ENCODE measurements at regions not wholly inside any gene's neighbourhood (a gene's known extent, or its start where the extent isn't known, plus 50 kb on each side); places are given as distances from the start of the nearest gene placed in this dataset.

DNA sequence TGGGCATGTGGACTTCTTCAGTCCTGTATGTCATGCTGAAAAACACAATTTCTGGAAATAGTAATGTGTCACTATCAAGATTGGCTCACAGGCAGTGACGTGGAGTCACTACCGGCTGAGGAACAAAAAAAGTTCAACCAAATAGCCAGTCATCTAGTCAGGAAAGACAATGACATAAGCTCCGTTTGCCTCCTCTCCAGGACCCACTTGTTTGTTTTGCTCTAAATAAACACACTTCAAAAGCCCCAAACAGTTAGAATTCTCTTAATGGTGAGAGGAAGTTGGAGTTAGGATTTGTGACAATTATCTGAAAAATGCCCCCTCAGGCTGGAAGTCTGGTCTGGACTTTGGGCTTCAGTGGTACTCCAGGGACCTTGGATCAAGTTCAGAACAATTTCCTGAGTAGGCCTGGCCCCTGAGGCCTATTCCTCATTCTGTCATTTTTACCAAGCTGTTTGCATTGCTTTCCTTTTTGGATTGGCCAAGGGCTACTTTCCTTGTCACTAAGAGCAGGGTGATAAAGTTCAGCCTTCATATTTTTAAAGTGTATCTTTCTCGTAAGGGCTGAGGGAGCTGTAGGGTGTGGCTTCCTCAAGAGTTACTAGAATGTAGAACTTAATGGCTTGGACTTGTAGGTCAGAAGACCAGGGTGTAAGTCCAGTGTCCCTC is 98.9 kb downstream of the EOMES start:
- no peak for DNase-seq
- WGBS, 2 donors: 60 to 61% methylated on average over 4 of the region's 4 CpGs
- Histone ChIP-seq H3K27ac (no peak overlapping the region), H3K4me3 (no peak overlapping the region), H3K4me1 (no peaks in the 10 kb centered on the region), H3K27me3 (no peaks in the 10 kb centered on the region), H3K36me3 (ENCODE audit: low read depth, missing control alignments) (no peaks in the 10 kb centered on the region), H3K9me3 (no peaks in the 10 kb centered on the region)
- TF ChIP-seq, protein P1, sequence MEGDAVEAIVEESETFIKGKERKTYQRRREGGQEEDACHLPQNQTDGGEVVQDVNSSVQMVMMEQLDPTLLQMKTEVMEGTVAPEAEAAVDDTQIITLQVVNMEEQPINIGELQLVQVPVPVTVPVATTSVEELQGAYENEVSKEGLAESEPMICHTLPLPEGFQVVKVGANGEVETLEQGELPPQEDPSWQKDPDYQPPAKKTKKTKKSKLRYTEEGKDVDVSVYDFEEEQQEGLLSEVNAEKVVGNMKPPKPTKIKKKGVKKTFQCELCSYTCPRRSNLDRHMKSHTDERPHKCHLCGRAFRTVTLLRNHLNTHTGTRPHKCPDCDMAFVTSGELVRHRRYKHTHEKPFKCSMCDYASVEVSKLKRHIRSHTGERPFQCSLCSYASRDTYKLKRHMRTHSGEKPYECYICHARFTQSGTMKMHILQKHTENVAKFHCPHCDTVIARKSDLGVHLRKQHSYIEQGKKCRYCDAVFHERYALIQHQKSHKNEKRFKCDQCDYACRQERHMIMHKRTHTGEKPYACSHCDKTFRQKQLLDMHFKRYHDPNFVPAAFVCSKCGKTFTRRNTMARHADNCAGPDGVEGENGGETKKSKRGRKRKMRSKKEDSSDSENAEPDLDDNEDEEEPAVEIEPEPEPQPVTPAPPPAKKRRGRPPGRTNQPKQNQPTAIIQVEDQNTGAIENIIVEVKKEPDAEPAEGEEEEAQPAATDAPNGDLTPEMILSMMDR (IDR thresholded peaks at IDR 0.05): no peak
- no peak for TF ChIP-seq POLR2A (IDR thresholded peaks at IDR 0.05)
- intact Hi-C loops (cut with DNase I; ENCODE audit: low total_unique reads): no loop called here

DNA sequence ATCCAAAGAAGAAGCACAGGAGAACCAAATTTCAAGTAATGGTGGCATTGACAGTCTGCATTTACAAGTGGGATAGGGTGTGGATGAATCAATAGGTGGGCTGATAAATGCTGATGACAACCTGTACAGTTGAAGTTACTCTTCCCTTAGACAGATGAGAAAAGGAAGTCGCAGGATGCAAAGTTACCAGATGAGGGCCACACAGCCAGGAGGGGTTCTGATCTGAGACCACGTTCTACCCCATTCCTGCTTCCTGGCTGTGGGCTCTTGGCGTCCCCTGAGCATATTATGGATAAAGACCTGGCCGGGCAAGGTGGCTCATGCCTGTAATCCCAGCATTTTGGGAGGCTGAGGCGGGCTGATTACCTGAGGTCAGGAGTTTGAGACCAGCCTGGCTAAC is 104.6 kb downstream of the EOMES start:
- WGBS, 2 donors: 86 to 89% methylated on average over 5 of the region's 5 CpGs
- no peaks in the 10 kb centered on the region for H3K27me3 ChIP-seq
- no peaks in the 10 kb centered on the region for H3K9me3 ChIP-seq
- no peaks in the 10 kb centered on the region for H3K4me1 ChIP-seq
- H3K36me3 ChIP-seq (ENCODE audit: low read depth, missing control alignments): no peaks in the 10 kb centered on the region
- intact Hi-C loops (cut with DNase I; ENCODE audit: low total_unique reads): no loop called here
- no peak for DNase-seq
- no peak overlapping the region for H3K27ac ChIP-seq
- no peak for TF ChIP-seq POLR2A (IDR thresholded peaks at IDR 0.05)
- TF ChIP-seq, protein P1 (IDR thresholded peaks at IDR 0.05): no peak
- H3K4me3 ChIP-seq: no peak overlapping the region

DNA sequence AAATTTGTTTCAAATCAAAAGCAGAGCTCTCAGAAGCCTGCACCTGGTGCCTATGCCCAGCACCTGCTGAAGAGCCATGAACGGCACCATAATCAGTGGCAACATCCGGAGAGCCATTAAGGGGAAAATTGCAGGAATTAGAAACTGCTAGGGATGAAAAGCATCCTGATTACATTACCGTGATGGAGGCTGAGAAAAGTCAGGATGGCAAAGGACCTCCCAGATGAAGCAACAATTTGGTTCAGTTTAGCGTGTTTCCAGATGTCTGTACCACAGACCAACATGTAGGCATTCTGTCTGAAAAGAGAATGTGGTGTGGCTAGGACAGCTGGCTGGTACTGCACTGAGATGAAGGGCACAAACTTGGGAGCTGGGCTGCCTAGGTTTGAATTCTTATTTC is 106.1 kb downstream of the EOMES start:
- intact Hi-C loops (cut with DNase I; ENCODE audit: low total_unique reads): no loop called here
- TF ChIP-seq, protein P1 (IDR thresholded peaks at IDR 0.05): no peak
- TF ChIP-seq POLR2A (IDR thresholded peaks at IDR 0.05): no peak
- no peak overlapping the region for H3K27ac ChIP-seq
- no peaks in the 10 kb centered on the region for H3K9me3 ChIP-seq
- 87 to 93% methylated on average over 4 of the region's 4 CpGs for WGBS, 2 donors
- H3K4me1 ChIP-seq: no peaks in the 10 kb centered on the region
- DNase-seq: no peak
- H3K36me3 ChIP-seq (ENCODE audit: low read depth, missing control alignments): no peaks in the 10 kb centered on the region
- H3K4me3 ChIP-seq: no peak overlapping the region
- no peaks in the 10 kb centered on the region for H3K27me3 ChIP-seq

DNA sequence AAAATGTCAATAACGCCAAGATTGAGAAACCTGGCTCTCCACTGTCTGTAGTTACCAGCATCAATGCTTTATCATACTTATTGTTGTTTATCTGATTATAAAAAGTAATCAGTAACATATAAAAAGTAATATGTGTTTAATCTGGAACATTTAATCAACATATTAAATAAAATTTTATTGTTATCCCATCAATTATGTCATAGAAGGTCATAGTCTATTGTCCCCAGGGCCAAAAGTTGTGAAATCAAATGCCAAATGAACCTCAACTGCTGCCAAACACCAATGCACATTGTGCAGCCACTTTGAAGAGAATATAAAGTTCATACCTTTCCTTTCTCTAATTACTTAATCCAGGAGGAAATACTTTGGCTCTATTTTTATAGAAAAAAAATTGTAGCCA is 106.6 kb downstream of the EOMES start:
- Histone ChIP-seq H3K4me1 (no peaks in the 10 kb centered on the region), H3K27me3 (no peaks in the 10 kb centered on the region), H3K4me3 (no peak overlapping the region), H3K27ac (no peak overlapping the region), H3K9me3 (no peaks in the 10 kb centered on the region), H3K36me3 (ENCODE audit: low read depth, missing control alignments) (no peaks in the 10 kb centered on the region)
- TF ChIP-seq, protein P1 (IDR thresholded peaks at IDR 0.05): no peak
- no peak for TF ChIP-seq POLR2A (IDR thresholded peaks at IDR 0.05)
- 93 to 95% methylated on average over 1 of the region's 1 CpG for WGBS, 2 donors
- intact Hi-C loops (cut with DNase I; ENCODE audit: low total_unique reads): no loop called here
- DNase-seq: no peak

DNA sequence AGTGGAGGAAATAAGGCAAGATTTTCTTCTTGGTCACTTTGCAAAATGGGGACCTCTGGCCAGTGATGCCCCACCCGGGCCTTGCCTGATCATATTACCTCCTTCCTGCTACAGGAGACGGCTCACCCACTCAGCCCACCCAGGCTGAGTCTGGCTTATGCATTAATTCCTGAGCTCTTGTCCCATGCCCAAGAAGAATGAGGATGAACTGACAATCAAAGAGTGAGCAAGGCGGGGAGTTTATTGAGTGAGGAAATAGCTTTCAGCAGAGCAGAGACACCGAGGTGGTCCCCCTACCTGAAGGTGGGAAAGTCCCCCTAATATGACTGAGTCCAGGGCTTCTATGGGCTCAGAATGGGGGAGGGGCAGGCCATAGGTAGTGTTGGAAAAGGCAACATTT is 107.5 kb downstream of the EOMES start:
- no peaks in the 10 kb centered on the region for H3K27me3 ChIP-seq
- H3K4me3 ChIP-seq: no peak overlapping the region
- WGBS, 2 donors: 88 to 95% methylated on average over 4 of the region's 4 CpGs
- no peak for TF ChIP-seq POLR2A (IDR thresholded peaks at IDR 0.05)
- TF ChIP-seq, protein P1 (IDR thresholded peaks at IDR 0.05): no peak
- no peaks in the 10 kb centered on the region for H3K36me3 ChIP-seq (ENCODE audit: low read depth, missing control alignments)
- H3K4me1 ChIP-seq: no peaks in the 10 kb centered on the region
- no peak overlapping the region for H3K27ac ChIP-seq
- intact Hi-C loops (cut with DNase I; ENCODE audit: low total_unique reads): no loop called here
- H3K9me3 ChIP-seq: no peaks in the 10 kb centered on the region
- DNase-seq: no peak

All from testis (tissue), 2 donors.